ENCODE measurements at regions not wholly inside any gene's neighbourhood (a gene's known extent, or its start where the extent isn't known, plus 50 kb on each side); places are given as distances from the start of the nearest gene placed in this dataset.

DNA sequence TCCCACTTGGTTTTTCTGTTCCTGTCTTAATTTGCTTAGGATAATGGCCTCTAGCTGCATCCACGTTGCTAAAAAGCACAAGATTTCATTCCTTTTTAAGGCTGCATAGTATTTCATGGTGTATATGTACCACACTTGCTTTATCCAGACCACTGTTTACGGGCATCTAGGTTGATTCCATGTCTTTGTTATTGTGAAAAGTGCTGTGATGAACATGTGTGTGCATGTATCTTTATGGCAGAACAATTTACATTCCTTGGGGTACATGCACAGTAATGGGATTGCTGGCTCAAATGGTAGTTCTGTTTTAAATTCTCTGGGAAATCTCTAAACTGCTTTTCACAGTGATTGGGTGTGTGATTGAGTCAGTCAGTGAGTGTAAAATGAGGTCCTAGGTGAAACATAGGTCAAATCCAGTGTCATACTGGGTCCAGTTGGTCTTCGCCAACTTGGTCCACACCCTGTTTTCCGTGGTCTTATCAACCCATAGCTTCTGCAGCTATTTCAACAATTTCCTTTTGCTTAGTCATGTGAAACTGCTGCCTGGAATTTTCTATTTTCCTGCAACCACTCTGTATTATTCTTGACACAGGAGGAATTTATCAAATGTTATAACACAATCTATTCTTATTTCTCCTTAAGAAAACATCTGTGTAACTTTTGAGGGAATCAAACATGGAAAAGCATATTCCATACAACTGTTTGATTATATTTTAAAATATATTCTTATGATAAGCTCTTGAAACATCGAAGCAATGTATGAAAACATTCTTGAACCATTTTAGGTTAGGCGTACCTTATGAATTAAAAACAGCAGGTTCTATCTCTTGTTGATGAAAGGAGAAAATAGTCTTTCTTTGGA is 82.9 kb downstream of the ADCYAP1 start:
- peak; percentile 58 for DNase-seq
- Histone ChIP-seq H3K27ac (peak overlapping the region; percentile 63), H3K4me3 (ENCODE audit: low read depth, low read length) (no peak overlapping the region), H3K27me3 (replicated peaks) (no peaks in the 10 kb centered on the region), H3K36me3 (replicated peaks) (no peaks in the 10 kb centered on the region)
- TF ChIP-seq, protein P1, sequence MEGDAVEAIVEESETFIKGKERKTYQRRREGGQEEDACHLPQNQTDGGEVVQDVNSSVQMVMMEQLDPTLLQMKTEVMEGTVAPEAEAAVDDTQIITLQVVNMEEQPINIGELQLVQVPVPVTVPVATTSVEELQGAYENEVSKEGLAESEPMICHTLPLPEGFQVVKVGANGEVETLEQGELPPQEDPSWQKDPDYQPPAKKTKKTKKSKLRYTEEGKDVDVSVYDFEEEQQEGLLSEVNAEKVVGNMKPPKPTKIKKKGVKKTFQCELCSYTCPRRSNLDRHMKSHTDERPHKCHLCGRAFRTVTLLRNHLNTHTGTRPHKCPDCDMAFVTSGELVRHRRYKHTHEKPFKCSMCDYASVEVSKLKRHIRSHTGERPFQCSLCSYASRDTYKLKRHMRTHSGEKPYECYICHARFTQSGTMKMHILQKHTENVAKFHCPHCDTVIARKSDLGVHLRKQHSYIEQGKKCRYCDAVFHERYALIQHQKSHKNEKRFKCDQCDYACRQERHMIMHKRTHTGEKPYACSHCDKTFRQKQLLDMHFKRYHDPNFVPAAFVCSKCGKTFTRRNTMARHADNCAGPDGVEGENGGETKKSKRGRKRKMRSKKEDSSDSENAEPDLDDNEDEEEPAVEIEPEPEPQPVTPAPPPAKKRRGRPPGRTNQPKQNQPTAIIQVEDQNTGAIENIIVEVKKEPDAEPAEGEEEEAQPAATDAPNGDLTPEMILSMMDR (IDR thresholded peaks at IDR 0.05; ENCODE audit: low read depth, low read length, missing control alignments), result no peak
- in situ Hi-C loops (cut with HindIII; ENCODE audit: low pct_ligation_motif_present, low sequenced_read_pairs), result no loop called here

DNA sequence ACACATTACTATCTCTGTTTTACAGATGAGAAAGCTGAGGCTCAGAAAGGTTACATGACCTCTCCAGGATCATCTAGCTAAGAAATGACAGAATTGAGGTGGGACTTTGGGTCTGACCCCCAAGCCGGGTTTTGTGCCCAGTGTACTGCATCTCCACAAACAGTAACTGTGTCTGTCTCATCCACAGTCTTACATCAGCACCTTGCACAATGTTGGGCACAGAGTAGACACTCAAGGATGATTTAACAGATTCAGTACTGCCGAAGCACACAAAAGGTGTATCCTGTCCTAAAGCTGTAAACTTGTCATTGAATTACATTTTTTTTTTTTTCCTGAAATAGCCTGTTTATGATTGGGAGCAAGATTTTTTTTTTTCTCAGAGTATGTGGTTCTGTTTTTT is 84.8 kb downstream of the ADCYAP1 start:
- in situ Hi-C loops (cut with HindIII; ENCODE audit: low pct_ligation_motif_present, low sequenced_read_pairs), result no loop called here
- DNase-seq, result no peak

DNA sequence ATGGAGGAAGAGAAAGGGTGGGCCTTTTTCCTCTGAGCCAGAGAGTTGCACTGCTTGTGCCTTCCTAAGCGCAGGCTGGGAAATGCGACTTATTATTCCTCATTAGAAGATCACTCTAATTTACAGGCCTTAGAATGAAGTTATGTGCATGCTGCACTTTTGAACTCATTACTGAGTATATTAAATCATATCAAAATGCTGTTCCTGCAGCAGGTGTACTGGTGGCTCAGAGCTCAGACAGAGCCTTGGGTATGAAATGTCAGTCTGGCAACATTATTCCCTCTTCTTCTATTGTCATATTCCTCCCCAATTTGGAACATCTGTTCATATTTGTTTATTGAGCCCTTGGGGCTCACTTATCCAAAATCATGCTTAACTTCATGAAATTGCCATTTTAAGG is 85.5 kb downstream of the ADCYAP1 start:
- in situ Hi-C loops (cut with HindIII; ENCODE audit: low pct_ligation_motif_present, low sequenced_read_pairs), result no loop called here
- TF ChIP-seq, protein P1 (IDR thresholded peaks at IDR 0.05; ENCODE audit: low read depth, low read length, missing control alignments), result no peak
- no peak overlapping the region for H3K27ac ChIP-seq

More for the DNA sequence above, 84.8 kb downstream of the ADCYAP1 start:
- no peaks in the 10 kb centered on the region for H3K27me3 ChIP-seq (replicated peaks)
- H3K27ac ChIP-seq, result no peak overlapping the region
- no peak overlapping the region for H3K4me3 ChIP-seq (ENCODE audit: low read depth, low read length)
- TF ChIP-seq, protein P1 (IDR thresholded peaks at IDR 0.05; ENCODE audit: low read depth, low read length, missing control alignments), result no peak
- H3K36me3 ChIP-seq (replicated peaks), result no peaks in the 10 kb centered on the region

DNA sequence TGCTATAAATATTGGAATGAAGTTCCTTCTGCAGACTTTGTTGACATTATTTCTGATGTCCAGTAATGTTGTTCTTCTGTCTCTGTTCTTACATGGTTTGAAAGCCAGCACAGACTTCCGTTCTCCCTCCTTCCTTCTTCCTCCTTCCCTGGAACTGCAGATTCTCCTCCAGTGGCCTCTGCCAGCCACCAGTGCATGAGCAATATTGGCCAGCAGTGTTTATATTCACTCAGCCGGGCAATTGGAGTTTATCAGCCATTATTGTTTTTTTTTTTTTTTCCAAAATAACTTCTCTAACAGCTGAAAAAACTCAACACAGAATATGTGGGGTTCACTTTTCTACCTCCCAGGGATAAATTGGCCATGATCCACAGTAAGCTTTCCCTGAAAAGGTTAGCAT is 86.8 kb downstream of the ADCYAP1 start:
- no peak for DNase-seq
- Histone ChIP-seq H3K27ac (no peak overlapping the region), H3K36me3 (replicated peaks) (no peaks in the 10 kb centered on the region), H3K4me3 (ENCODE audit: low read depth, low read length) (no peak overlapping the region), H3K27me3 (replicated peaks) (no peaks in the 10 kb centered on the region)
- TF ChIP-seq, protein P1 (IDR thresholded peaks at IDR 0.05; ENCODE audit: low read depth, low read length, missing control alignments), result no peak
- in situ Hi-C loops (cut with HindIII; ENCODE audit: low pct_ligation_motif_present, low sequenced_read_pairs), result no loop called here

More for the DNA sequence above, 85.5 kb downstream of the ADCYAP1 start:
- Histone ChIP-seq H3K4me3 (ENCODE audit: low read depth, low read length) (no peak overlapping the region), H3K36me3 (replicated peaks) (no peaks in the 10 kb centered on the region), H3K27me3 (replicated peaks) (no peaks in the 10 kb centered on the region)
- no peak for DNase-seq

DNA sequence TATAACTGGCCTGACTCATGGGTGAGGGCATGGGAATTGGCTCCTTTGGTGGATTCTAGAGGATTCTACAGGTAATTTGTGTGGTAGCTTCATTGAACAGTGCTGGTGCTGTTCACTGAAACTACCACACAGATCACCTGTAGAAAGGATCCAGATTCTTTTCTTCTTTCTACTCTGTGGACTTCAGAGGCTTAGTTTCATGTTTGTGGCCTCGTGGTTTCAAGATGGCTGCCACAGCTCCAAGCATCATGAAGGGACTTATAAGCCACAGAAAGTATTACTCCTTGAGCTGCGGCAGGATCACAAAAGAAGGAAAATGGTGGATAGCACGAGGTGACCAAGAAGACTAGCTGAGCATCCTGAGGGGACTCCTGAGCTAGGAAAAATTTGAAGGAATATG is 88.9 kb downstream of the ADCYAP1 start:
- no peak overlapping the region for H3K27ac ChIP-seq
- in situ Hi-C loops (cut with HindIII; ENCODE audit: low pct_ligation_motif_present, low sequenced_read_pairs), result no loop called here
- DNase-seq, result no peak
- H3K27me3 ChIP-seq (replicated peaks), result no peaks in the 10 kb centered on the region
- TF ChIP-seq, protein P1 (IDR thresholded peaks at IDR 0.05; ENCODE audit: low read depth, low read length, missing control alignments), result no peak
- H3K36me3 ChIP-seq (replicated peaks), result no peaks in the 10 kb centered on the region
- H3K4me3 ChIP-seq (ENCODE audit: low read depth, low read length), result no peak overlapping the region
